ENCODE measurements at regions not wholly inside any gene's neighbourhood (a gene's known extent, or its start where the extent isn't known, plus 50 kb on each side); places are given as distances from the start of the nearest gene placed in this dataset.
A peak's percentile ranks its signal among the peaks of the same experiment; 100 is the strongest.

DNA sequence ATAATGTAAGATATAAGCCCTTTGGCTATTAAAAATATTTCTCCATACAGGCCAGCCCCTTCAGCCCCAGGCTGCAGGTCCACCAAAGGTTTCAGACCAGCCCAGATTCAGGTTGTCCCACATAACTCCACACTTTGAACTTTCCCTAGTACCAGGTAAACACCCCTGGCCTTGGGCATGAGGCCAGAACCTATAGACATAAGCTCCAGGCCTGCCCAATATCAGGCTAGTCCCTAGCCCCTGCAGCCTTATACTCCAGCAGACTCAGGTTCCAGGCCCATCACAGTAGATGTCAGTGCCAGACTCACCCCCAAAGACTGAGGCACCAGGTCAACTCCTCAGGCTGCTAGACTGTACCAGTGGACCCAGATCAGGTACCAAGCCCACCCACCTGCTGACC lies 178.5 kb upstream of the DAAM1 start (continued):
- TF ChIP-seq BCLAF1 (IDR thresholded peaks at IDR 0.05) (no peak), ZNF496 (CRISPR knock-in tag; IDR thresholded peaks at IDR 0.05; ENCODE audit: insufficient replicate concordance) (no peak), HNF4A (CRISPR knock-in tag; IDR thresholded peaks at IDR 0.05) (peak; percentile 94), SCMH1 (CRISPR knock-in tag; IDR thresholded peaks at IDR 0.05; ENCODE audit: borderline replicate concordance) (no peak), ZNF747 (CRISPR knock-in tag; IDR thresholded peaks at IDR 0.05; ENCODE audit: borderline replicate concordance) (no peak; the same call in 1 of the 2 replicates), ZNF766 (CRISPR knock-in tag; IDR thresholded peaks at IDR 0.05; ENCODE audit: borderline replicate concordance) (no peak), ZNF331 (CRISPR knock-in tag; IDR thresholded peaks at IDR 0.05) (peak; percentile 63; the same call in 1 of the 2 replicates), NFYB (CRISPR knock-in tag; IDR thresholded peaks at IDR 0.05) (no peak), SP2 (CRISPR knock-in tag; IDR thresholded peaks at IDR 0.05) (no peak), MTF1 (CRISPR knock-in tag; IDR thresholded peaks at IDR 0.05) (no peak), HOXA9 (CRISPR knock-in tag; IDR thresholded peaks at IDR 0.05; ENCODE audit: borderline replicate concordance) (no peak), ZNF552 (CRISPR knock-in tag; IDR thresholded peaks at IDR 0.05; ENCODE audit: borderline replicate concordance) (no peak), ZNF460 (CRISPR knock-in tag; IDR thresholded peaks at IDR 0.05; ENCODE audit: borderline replicate concordance) (no peak), ZFX (CRISPR knock-in tag; IDR thresholded peaks at IDR 0.05; ENCODE audit: low read depth) (peak; percentile 74; the same call in 1 of the 2 replicates), ISL2 (CRISPR knock-in tag; IDR thresholded peaks at IDR 0.05) (peak; percentile 35; the same call in 1 of the 2 replicates), JUN (CRISPR knock-in tag; IDR thresholded peaks at IDR 0.05) (no peak), SPEN (CRISPR knock-in tag; IDR thresholded peaks at IDR 0.05; ENCODE audit: low read depth) (peak; percentile 47; the same call in 1 of the 2 replicates), USF2 (IDR thresholded peaks at IDR 0.05; ENCODE audit: low read depth, low read length) (no peak), USF2 (CRISPR knock-in tag; IDR thresholded peaks at IDR 0.05; ENCODE audit: borderline replicate concordance) (no peak), GMEB2 (CRISPR knock-in tag; IDR thresholded peaks at IDR 0.05; ENCODE audit: low read depth) (no peak), ZNF616 (CRISPR knock-in tag; IDR thresholded peaks at IDR 0.05; ENCODE audit: low read depth) (no peak)
- TF ChIP-seq, protein P1, sequence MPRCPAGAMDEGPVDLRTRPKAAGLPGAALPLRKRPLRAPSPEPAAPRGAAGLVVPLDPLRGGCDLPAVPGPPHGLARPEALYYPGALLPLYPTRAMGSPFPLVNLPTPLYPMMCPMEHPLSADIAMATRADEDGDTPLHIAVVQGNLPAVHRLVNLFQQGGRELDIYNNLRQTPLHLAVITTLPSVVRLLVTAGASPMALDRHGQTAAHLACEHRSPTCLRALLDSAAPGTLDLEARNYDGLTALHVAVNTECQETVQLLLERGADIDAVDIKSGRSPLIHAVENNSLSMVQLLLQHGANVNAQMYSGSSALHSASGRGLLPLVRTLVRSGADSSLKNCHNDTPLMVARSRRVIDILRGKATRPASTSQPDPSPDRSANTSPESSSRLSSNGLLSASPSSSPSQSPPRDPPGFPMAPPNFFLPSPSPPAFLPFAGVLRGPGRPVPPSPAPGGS (CRISPR knock-in tag; IDR thresholded peaks at IDR 0.05), result no peak
- TF ChIP-seq, protein P2, sequence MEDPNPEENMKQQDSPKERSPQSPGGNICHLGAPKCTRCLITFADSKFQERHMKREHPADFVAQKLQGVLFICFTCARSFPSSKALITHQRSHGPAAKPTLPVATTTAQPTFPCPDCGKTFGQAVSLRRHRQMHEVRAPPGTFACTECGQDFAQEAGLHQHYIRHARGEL (CRISPR knock-in tag; IDR thresholded peaks at IDR 0.05), result no peak

All from HepG2 (cell line).